ENCODE measurements at regions not wholly inside any gene's neighbourhood (a gene's known extent, or its start where the extent isn't known, plus 50 kb on each side); places are given as distances from the start of the nearest gene placed in this dataset.

DNA sequence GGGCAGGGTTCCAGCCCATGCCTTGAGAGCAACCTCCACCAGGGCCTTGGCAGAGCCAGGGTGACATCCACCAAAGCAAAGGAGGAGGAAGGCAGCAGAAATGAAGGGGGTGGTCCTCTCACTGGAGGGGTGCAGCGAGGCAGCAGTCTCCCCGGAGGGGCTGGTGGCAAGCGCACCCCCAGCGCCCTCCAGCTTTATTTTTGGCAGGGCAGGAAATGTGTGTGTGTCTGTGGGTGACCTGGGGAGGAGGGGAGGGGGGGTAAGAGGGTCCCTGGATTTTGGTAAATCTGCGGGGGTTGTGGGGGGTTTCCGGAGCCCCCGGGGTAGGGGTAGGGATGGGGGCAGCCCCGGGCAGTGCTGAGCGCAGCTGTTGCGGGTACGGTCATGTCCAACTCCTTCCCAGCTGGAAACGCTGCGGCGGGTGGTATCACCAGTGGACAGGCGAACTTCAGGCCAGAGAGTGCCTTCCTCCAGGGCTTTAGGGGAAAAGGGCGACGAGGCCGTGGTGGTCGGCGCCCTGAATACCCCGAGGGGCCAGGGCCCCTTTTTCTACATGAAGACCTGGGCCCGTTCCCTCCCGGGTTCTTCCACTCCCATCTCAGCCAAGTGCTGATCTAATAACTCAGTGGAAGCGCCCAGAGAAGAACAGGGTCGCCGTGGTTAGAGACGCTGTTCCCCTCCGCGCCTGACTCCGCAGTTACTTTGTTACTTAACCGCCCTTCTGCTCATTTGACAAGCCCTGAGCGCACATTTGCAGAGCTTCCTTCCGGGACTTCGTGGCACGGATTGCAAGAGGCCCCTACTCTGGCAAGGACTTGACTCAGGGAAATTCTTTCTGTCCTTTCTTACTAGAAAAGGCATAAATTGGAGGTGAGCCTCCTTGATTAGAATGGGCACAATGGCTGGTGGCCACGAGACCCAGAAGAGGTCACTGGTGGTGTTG lies 55.2 kb downstream of the FOS start:
- intact Hi-C loops (cut with DNase I), result no loop called here
- H3K27ac ChIP-seq (ENCODE audit: low read depth in 1 of 2, low read length in 2 of 2), result no peak overlapping the region
- no peak overlapping the region for H3K4me3 ChIP-seq (ENCODE audit: low read length in 2 of 2)
- no peaks in the 10 kb centered on the region for H3K4me1 ChIP-seq (ENCODE audit: control insufficient read depth in 1 of 2, insufficient read depth in 2 of 2, low read length in 2 of 2)
- WGBS, 2 donors, result 84 to 86% methylated on average over 31 to 36 of the region's 36 CpGs
- no peaks in the 10 kb centered on the region for H3K27me3 ChIP-seq (ENCODE audit: control insufficient read depth in 1 of 2, insufficient read depth in 2 of 2, low read length in 1 of 2)
- no peaks in the 10 kb centered on the region for H3K36me3 ChIP-seq (ENCODE audit: control insufficient read depth in 1 of 2, insufficient read depth in 2 of 2, low read length in 1 of 2)
- no peaks in the 10 kb centered on the region for H3K9me3 ChIP-seq (ENCODE audit: control insufficient read depth, low read length)
- DNase-seq (peak in 1 of 2 donors; percentile 81), ATAC-seq (ENCODE audit: low FRiP score) (peak; percentile 63)

DNA sequence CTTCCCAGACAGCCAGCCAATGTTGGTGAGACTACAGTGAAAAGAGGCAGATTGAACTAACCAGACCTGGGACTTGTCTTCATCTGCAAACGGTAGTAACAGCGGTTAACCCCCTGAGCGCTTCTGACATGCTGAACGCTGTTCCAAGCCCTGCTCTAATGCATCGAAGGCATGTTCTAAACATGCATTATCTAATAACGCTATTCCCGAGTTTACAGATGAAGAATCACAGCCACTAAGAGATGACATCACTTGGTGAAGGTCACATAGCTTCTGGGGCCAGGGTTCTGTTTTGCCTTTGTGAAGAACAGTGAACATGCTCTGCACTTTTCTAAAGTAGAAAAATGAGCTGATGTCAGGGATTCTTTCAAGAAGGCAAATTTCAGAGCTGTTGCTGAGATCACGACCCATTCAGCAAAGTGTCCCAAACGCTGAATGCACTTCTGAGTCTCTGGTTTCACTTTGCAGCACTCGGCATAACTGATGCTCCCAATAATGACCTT lies 56.0 kb downstream of the FOS start:
- H3K27me3 ChIP-seq (ENCODE audit: control insufficient read depth in 1 of 2, insufficient read depth in 2 of 2, low read length in 1 of 2), result no peaks in the 10 kb centered on the region
- no peaks in the 10 kb centered on the region for H3K9me3 ChIP-seq (ENCODE audit: control insufficient read depth, low read length)
- H3K4me3 ChIP-seq (ENCODE audit: low read length in 2 of 2), result no peak overlapping the region
- no peak for DNase-seq
- no peaks in the 10 kb centered on the region for H3K36me3 ChIP-seq (ENCODE audit: control insufficient read depth in 1 of 2, insufficient read depth in 2 of 2, low read length in 1 of 2)
- intact Hi-C loops (cut with DNase I), result no loop called here
- H3K4me1 ChIP-seq (ENCODE audit: control insufficient read depth in 1 of 2, insufficient read depth in 2 of 2, low read length in 2 of 2), result no peaks in the 10 kb centered on the region
- no peak overlapping the region for H3K27ac ChIP-seq (ENCODE audit: low read depth in 1 of 2, low read length in 2 of 2)
- WGBS, 2 donors, result 67 to 69% methylated on average over 10 of the region's 10 CpGs
- no peak for ATAC-seq (ENCODE audit: low FRiP score)

- Histone ChIP-seq H3K9me3 (ENCODE audit: control insufficient read depth, low read length) (no peaks in the 10 kb centered on the region), H3K27me3 (ENCODE audit: control insufficient read depth in 1 of 2, insufficient read depth in 2 of 2, low read length in 1 of 2) (no peaks in the 10 kb centered on the region), H3K27ac (ENCODE audit: low read depth in 1 of 2, low read length in 2 of 2) (no peak overlapping the region), H3K4me1 (ENCODE audit: control insufficient read depth in 1 of 2, insufficient read depth in 2 of 2, low read length in 2 of 2) (no peaks in the 10 kb centered on the region), H3K4me3 (ENCODE audit: low read length in 2 of 2) (no peak overlapping the region), H3K36me3 (ENCODE audit: control insufficient read depth in 1 of 2, insufficient read depth in 2 of 2, low read length in 1 of 2) (no peaks in the 10 kb centered on the region)
- intact Hi-C loops (cut with DNase I), result no loop called here
- 87 to 91% methylated on average over 6 of the region's 6 CpGs for WGBS, 2 donors
- ATAC-seq (ENCODE audit: low FRiP score) (no peak), DNase-seq (no peak)
These were observed 56.9 kb downstream of the FOS start for GRCh38 chr14:75335571-75335970.

- no peak for DNase-seq
- intact Hi-C loops (cut with DNase I), result no loop called here
- no peak for ATAC-seq (ENCODE audit: low FRiP score)
- Histone ChIP-seq H3K27me3 (ENCODE audit: control insufficient read depth in 1 of 2, insufficient read depth in 2 of 2, low read length in 1 of 2) (no peaks in the 10 kb centered on the region), H3K4me1 (ENCODE audit: control insufficient read depth in 1 of 2, insufficient read depth in 2 of 2, low read length in 2 of 2) (no peaks in the 10 kb centered on the region), H3K4me3 (ENCODE audit: low read length in 2 of 2) (no peak overlapping the region), H3K27ac (ENCODE audit: low read depth in 1 of 2, low read length in 2 of 2) (no peak overlapping the region), H3K36me3 (ENCODE audit: control insufficient read depth in 1 of 2, insufficient read depth in 2 of 2, low read length in 1 of 2) (no peaks in the 10 kb centered on the region), H3K9me3 (ENCODE audit: control insufficient read depth, low read length) (no peaks in the 10 kb centered on the region)
These were observed 59.8 kb downstream of the FOS start for GRCh38 chr14:75338398-75338797.

- no peaks in the 10 kb centered on the region for H3K4me1 ChIP-seq (ENCODE audit: control insufficient read depth in 1 of 2, insufficient read depth in 2 of 2, low read length in 2 of 2)
- 58 to 68% methylated on average over 4 of the region's 4 CpGs for WGBS, 2 donors
These were observed 60.4 kb downstream of the FOS start for GRCh38 chr14:75339059-75339458.

DNA sequence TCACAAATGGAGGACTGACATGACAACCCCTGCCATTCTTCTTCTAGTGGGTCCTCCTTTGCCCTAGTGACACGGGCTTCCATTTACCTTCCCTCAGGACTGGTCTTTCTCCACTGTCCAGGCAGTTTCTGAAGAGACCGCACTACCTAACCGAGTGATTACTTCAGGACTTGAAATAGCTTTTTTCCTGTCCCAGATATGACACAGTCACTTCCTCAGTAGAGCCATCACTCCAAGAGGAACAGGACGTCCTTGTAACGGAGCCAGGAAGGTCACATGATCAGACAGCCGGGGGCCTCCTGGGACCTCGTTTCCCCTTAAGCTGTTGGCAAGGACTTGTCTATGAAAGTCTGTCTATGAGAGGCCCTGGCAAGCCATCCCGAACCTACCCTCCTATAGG lies 62.3 kb downstream of the FOS start:
- H3K27ac ChIP-seq (ENCODE audit: low read depth in 1 of 2, low read length in 2 of 2), result no peak overlapping the region
- intact Hi-C loops (cut with DNase I), result no loop called here
- 56 to 63% methylated on average over 8 of the region's 8 CpGs for WGBS, 2 donors

More at GRCh38 chr14:75339059-75339458, 60.4 kb downstream of the FOS start:
- Histone ChIP-seq H3K27ac (ENCODE audit: low read depth in 1 of 2, low read length in 2 of 2) (no peak overlapping the region), H3K4me3 (ENCODE audit: low read length in 2 of 2) (no peak overlapping the region), H3K9me3 (ENCODE audit: control insufficient read depth, low read length) (no peaks in the 10 kb centered on the region), H3K36me3 (ENCODE audit: control insufficient read depth in 1 of 2, insufficient read depth in 2 of 2, low read length in 1 of 2) (no peaks in the 10 kb centered on the region), H3K27me3 (ENCODE audit: control insufficient read depth in 1 of 2, insufficient read depth in 2 of 2, low read length in 1 of 2) (no peaks in the 10 kb centered on the region)
- intact Hi-C loops (cut with DNase I), result no loop called here
- DNase-seq (no peak), ATAC-seq (ENCODE audit: low FRiP score) (no peak)

DNA sequence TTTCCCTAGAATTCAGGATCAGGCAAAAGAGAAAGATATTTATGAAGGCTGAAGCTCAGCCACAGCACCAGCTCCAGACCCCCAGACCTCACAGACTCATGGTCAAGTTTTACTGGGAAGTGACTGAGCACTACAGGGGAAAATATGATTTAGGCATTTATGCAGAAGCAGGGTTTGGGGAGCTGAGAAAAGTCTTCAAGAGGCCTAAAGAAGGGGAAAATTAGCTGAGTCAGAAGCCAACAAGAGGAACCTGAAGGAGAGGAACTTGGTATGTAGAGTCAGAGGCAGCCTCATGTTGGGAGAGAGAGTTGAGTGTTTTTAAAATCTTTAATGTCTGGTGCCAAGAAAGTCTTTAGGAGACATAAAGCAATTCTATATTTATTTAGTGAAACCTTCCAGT lies 63.0 kb downstream of the FOS start:
- ATAC-seq (ENCODE audit: low FRiP score) (peak; percentile 37), DNase-seq (no peak)
- Histone ChIP-seq H3K27me3 (ENCODE audit: control insufficient read depth in 1 of 2, insufficient read depth in 2 of 2, low read length in 1 of 2) (no peaks in the 10 kb centered on the region), H3K36me3 (ENCODE audit: control insufficient read depth in 1 of 2, insufficient read depth in 2 of 2, low read length in 1 of 2) (no peaks in the 10 kb centered on the region), H3K4me1 (ENCODE audit: control insufficient read depth in 1 of 2, insufficient read depth in 2 of 2, low read length in 2 of 2) (no peaks in the 10 kb centered on the region), H3K4me3 (ENCODE audit: low read length in 2 of 2) (no peak overlapping the region), H3K27ac (ENCODE audit: low read depth in 1 of 2, low read length in 2 of 2) (no peak overlapping the region), H3K9me3 (ENCODE audit: control insufficient read depth, low read length) (peaks cover 1% of the 10 kb centered on the region)
- intact Hi-C loops (cut with DNase I), result no loop called here

More for the DNA sequence above, 62.3 kb downstream of the FOS start:
- Histone ChIP-seq H3K9me3 (ENCODE audit: control insufficient read depth, low read length) (peaks cover under 1% of the 10 kb centered on the region), H3K36me3 (ENCODE audit: control insufficient read depth in 1 of 2, insufficient read depth in 2 of 2, low read length in 1 of 2) (no peaks in the 10 kb centered on the region), H3K4me1 (ENCODE audit: control insufficient read depth in 1 of 2, insufficient read depth in 2 of 2, low read length in 2 of 2) (no peaks in the 10 kb centered on the region), H3K4me3 (ENCODE audit: low read length in 2 of 2) (no peak overlapping the region), H3K27me3 (ENCODE audit: control insufficient read depth in 1 of 2, insufficient read depth in 2 of 2, low read length in 1 of 2) (no peaks in the 10 kb centered on the region)
- DNase-seq (peak; percentile 87), ATAC-seq (ENCODE audit: low FRiP score) (peak; percentile 78)

DNA sequence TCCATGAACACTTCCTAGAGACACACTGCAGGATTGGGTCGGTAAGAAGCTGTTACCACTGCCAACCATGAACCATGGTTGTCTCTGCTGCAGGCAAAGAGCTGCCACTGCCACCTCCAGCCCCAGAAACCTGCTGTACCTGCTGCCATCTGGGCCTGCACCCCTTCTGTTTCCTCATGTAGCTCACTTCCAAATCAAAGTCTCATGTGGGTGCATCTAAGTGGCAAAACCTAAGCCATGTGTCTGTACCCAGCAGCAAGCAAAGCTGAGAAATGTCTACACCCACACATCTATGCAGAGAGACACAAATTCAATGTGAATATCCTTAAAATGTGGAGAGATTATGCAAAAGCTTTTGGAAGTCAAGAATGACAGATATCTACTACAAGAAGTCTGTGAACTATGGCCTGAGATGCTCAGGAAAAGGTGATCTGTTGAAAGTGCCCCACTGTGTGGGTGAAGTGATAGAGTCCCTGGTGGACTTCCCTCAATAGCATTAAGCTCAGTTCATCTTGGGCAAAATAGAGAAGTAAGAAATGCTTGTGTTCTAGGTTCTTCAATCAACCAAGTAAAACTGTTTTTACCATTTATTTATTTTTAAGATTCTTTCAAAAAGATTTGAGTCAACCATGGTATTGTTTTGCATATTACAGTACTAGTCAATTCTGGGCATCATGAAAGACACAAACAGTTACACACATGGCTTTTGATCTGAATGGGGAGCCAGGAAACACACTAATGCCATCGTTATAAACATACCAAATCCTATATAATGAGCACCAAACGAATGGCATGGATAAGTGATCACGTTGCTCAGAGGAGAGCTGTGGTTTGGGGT lies 64.4 kb downstream of the FOS start:
- no peak overlapping the region for H3K27ac ChIP-seq (ENCODE audit: low read depth in 1 of 2, low read length in 2 of 2)
- no peak overlapping the region for H3K4me3 ChIP-seq (ENCODE audit: low read length in 2 of 2)
- H3K27me3 ChIP-seq (ENCODE audit: control insufficient read depth in 1 of 2, insufficient read depth in 2 of 2, low read length in 1 of 2), result no peaks in the 10 kb centered on the region
- DNase-seq (no peak), ATAC-seq (ENCODE audit: low FRiP score) (no peak)
- no peaks in the 10 kb centered on the region for H3K4me1 ChIP-seq (ENCODE audit: control insufficient read depth in 1 of 2, insufficient read depth in 2 of 2, low read length in 2 of 2)
- intact Hi-C loops (cut with DNase I), result no loop called here
- peaks cover 1% of the 10 kb centered on the region for H3K9me3 ChIP-seq (ENCODE audit: control insufficient read depth, low read length)
- WGBS, 2 donors, result 72 to 88% methylated on average over 4 of the region's 4 CpGs
- H3K36me3 ChIP-seq (ENCODE audit: control insufficient read depth in 1 of 2, insufficient read depth in 2 of 2, low read length in 1 of 2), result no peaks in the 10 kb centered on the region

Data from aorta (tissue), 5 donors.